HG03108 (cell line): ENCODE measurements at regions not wholly inside any gene's neighbourhood (a gene's known extent, or its start where the extent isn't known, plus 50 kb on each side); places are given as distances from the start of the nearest gene placed in this dataset.
A peak's percentile ranks its signal among the peaks of the same experiment; 100 is the strongest.

Experiments
- ATAC-seq: cut with Tn5 transposase; IDR thresholded peaks from one replicate; pipeline ENCODE4 v1.9.1; 2021; ENCODE audit warnings: moderate library complexity; ENCODE audit not compliant: unreplicated experiment

- ATAC-seq, result no peak
Measured at GRCh38 chr10:3986493-3987142, 201.6 kb upstream of the KLF6 start.

DNA sequence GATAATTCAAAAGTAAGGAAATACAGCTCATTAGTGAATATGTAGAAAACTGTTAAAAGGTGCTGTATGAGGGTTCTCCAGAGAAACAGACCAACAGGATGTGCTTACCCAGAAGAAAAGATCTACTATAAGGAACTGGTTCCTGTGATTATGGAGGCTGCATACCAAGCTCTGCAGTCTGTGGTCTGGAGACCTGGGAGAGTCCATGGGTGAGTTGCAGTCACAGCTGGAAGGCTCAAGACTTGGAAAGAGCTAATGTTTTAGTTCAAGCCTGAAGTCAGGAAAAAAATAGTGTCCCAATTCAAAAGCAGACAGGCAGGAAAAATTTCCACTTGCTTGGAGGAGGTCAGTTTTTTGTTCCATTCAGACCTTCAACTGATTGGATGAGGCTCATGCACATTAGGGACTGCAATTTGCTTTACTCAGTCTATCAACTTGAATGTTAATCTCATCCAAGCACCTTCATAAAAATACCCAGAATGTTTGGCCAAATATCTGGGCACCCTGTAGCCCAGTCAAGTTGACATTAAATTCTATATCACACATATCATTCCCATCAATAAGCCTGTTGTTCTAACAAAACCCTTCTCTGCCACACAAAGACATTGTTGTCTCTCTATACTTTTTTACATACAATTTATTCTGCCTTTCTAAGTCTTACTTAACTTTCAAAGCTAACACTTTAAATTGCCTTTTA lies 197.9 kb upstream of the KLF6 start:
- no peak for ATAC-seq

DNA sequence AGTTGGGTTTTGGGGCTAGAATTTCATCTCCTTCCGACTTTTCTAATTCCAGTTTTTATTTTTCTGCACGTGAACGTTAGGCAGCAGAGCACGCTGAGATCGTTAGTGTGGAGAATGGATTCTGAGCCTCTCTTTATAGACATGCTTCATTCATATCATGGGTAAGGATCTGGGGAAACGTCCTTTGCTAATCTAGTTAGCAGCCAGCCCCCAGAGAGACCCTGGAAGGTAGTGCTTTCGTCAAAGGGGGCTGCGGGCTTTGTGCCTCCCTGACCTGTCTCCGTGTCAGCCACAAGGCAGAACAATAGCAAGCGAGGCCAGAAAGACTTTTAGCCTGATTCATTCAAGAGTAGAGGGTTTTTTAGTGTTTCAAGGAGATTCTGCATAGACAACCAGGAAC lies 196.3 kb upstream of the KLF6 start:
- no peak for ATAC-seq

DNA sequence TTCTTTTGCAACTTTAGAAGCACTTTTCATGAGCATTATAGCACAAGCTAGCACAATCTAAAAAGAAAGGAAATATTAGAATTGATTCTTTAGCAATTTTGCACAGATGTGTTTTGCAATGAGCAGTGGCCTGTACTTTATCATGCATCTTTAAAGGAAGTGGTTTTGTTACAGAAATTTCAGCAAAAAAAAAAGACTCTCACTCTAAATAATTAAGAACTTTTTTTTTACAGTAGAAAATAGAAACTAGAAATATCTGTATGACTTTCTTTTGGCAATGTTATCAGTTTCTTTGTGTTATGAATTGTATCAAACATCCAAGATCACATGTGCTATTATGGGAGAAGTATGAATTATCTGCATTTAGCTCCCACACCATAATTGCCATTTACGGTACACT lies 195.7 kb upstream of the KLF6 start:
- ATAC-seq, result no peak

DNA sequence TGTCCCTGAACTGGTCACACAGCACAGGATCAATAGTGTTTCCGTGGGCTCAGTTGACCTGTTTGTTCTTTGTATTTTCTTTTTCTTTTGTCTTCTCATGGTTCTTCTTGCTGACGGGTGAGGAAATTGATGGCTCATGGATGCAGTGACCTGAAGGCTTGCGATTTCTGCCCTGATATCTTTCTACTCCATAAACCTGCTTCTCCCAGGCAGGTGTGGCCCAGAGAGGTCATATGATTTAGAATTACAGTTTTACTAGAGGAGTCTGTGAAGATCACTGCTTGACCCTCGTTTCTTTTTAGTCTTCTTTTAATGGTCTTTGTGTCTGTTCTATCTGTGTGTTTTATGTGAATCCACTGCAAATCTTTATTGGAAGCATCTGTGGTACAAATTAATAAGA lies 195.1 kb upstream of the KLF6 start:
- ATAC-seq, result no peak

- ATAC-seq, result no peak
Measured at GRCh38 chr10:3978761-3979160, 193.8 kb upstream of the KLF6 start.

DNA sequence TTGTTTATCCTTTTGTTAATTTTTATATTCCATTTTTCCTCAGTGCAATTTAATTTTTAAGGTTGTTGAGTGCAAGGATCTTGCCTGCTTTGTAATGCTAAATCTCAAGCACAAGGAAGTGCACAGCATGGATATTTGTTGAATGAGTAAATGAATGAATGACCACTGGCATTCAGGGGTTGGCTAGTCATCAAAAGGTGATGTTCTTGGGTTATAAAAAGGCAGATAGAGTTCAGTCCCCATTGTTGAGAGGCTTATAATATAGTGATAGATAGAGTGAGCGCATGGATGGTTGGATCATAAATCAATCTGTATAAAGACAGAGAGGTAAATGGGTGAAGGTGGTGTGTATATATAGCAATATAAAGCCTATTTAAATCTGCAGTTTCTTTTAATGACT lies 193.2 kb upstream of the KLF6 start:
- no peak for ATAC-seq

DNA sequence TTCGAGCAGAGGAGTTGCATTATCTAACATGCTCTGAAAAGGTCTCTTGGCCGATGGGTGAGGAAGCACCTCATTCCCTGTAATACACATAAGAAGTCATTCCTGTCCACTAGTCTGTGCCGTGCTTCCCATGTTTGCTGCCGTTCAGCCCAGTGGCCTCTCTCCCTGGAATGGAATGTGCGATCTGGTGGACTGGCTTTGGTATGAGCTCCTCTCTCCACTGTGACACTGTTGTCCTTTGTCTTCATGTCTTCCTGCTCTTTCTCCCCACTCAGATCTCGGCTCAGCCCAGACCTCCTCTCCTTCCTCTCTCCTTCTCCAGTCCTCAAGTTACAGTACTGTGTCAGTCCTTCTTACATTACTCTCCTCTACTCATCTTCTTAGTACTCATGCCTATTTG lies 192.8 kb upstream of the KLF6 start:
- no peak for ATAC-seq

- no peak for ATAC-seq
Measured at GRCh38 chr10:3976718-3977117, 191.7 kb upstream of the KLF6 start.

DNA sequence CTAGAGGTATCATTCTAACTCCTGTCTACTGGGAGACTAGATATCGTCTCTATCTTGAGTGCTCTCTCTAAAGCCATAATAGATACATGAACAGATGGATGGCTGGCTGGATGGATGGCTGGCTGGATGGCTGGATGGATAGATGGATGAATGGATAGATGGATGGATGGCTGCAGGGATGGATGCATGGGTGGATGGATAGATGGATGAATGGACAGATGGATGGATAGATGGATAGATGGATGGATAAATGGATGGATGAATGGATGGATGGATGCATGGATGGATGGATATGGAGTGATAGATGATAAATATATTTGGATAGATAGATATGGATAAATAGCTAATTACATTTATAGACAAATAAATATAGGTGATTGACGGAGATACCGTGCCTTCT lies 191.2 kb upstream of the KLF6 start:
- no peak for ATAC-seq

DNA sequence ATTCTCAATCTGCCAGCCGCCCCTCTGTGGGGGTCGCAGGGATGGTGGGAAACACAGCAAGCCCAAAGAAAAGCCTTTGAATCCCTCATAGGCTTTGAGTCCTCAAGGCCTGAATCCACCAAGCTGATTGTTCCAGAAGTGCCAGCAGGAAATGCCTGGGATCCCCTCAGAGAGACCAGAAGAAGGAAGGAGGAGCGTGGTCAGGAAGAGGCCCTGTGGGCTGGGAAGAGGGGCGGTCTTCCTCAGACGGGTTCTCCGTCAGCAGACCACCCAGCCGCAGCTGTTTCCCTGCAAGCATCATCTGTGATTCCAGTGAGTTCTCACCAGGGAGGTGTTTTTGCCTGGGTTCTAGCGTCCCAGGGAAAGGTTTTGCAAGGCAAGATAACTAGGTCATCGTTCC lies 190.0 kb upstream of the KLF6 start:
- ATAC-seq, result no peak

- no peak for ATAC-seq
Measured at GRCh38 chr10:3972460-3973301, 187.7 kb upstream of the KLF6 start.

- ATAC-seq, result no peak
Measured at GRCh38 chr10:3971713-3972112, 186.7 kb upstream of the KLF6 start.

DNA sequence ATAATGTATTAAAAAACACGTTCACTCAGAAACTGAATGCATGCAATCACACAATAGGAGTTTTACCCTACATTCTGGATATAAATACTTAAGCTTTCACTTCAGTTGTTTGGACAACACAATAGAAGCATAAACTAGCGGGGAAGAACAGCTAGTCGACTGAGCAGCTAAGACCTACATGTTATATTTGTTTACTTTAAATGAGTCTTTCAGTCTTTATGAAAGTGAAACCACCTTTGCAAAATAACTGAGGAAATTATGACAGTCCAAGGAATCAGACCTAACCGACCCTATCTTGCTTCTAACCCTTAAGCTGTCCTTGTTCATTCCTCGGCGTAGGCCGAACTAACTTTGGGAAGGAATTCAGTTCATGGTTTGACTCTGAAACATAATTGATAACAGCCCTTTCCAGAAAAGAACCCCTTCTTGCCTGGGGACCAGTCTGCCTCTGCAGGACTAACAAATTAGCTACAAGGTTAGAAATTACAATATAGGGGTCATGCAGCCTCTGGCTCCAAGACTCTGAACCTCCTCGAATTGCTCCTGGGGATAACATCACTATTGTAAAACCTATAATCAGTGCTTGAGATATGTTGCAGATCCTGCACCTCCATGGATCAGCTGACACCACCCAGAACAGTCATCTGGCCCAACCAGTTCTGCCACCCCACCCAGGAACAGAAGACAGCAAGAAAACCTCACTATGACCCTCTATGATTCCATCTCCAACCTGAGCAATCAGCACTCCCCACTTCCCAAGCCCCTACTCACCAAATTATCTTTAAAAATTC lies 185.1 kb upstream of the KLF6 start:
- no peak for ATAC-seq

DNA sequence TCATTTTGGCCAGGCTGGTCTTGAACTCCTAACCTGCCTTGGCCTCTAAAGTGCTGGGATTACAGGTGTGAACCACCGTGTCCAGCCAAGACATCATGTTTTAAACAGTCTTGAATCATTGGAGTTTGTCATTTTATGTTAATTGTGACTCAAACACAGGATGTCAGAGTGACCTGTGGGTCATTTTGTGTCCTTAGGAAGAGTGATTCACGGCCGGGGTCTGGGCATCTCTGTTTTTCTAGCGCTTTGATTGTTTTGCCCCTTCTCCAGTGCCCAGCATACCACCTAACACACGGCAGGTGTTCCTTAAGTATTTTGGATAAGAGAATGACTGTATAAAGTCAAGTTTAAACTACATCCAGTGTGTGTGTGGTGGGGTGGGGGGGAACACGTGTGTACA lies 183.7 kb upstream of the KLF6 start:
- no peak for ATAC-seq

- no peak for ATAC-seq
Measured at GRCh38 chr10:3964516-3964915, 179.5 kb upstream of the KLF6 start.

- ATAC-seq, result no peak
Measured at GRCh38 chr10:3963191-3963673, 178.2 kb upstream of the KLF6 start.

DNA sequence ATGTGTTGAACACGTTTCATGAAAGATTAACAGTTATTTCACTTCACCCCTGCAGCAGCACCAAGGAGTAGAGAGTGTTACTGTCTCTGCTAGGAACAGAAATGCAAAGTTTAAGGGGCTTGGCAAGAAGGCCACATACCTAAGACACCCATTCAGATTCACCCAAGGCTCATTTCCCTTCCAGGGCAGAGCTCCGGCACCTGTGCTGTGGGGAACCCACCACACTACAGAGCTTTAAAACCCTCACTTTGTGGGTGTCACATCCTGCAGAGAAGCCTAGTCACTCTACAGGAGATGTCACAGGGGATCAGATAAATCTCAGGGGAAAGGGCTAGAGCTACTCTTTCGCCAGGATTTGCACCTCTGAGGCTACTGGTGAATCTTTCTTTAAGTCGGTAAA lies 176.1 kb upstream of the KLF6 start:
- ATAC-seq, result peak; percentile 76

DNA sequence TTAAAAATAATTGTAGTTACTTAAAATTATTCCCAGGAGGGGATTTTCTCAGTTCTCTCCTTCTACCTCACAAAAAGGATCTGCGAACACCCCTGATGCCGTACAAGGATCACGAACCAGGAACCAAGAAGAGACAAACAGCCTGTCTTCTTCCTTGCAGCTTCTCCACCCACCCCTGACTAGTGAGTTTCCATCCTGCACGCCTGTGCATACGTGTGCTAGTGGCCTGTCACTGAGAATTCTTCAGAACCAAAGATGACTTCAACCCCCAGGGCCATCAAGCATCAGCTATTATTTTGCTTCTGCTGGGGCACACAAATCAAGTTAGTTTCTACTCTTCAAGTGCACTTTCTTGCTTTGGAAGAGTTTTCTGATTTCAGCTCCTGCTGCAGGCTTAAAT lies 175.5 kb upstream of the KLF6 start:
- no peak for ATAC-seq

- no peak for ATAC-seq
Measured at GRCh38 chr10:3959370-3960325, 174.6 kb upstream of the KLF6 start.
